ENCODE measurements at regions not wholly inside any gene's neighbourhood (a gene's known extent, or its start where the extent isn't known, plus 50 kb on each side); places are given as distances from the start of the nearest gene placed in this dataset.

GRCh38 chr6:126461045-126461444 lies 121.1 kb downstream of the CENPW start:
- Mint-ChIP-seq H3K4me1 (ENCODE audit: insufficient read depth, unreplicated experiment) (no peaks in the 10 kb centered on the region), H3K9me3 (ENCODE audit: unreplicated experiment) (no peaks in the 10 kb centered on the region), H3K4me3 (ENCODE audit: unreplicated experiment) (no peak overlapping the region), H3K36me3 (ENCODE audit: insufficient read depth, unreplicated experiment) (no peaks in the 10 kb centered on the region), H3K27ac (ENCODE audit: low read depth, unreplicated experiment) (no peak overlapping the region), H3K27me3 (ENCODE audit: insufficient read depth, unreplicated experiment) (no peaks in the 10 kb centered on the region)
- POLR2A ChIA-PET: no interaction called here
- CTCF ChIA-PET: no interaction called here
- no TSS peak for BruUV-seq (replicated peaks)
- DNase-seq (ENCODE audit: unreplicated experiment): peak; percentile 6
- intact Hi-C loops (cut with micrococcal nuclease): no loop called here
- no peak for TF ChIP-seq CTCF (IDR thresholded peaks at IDR 0.05; ENCODE audit: unreplicated experiment)

- DNase-seq (ENCODE audit: unreplicated experiment): no peak
- no TSS peak for BruUV-seq (replicated peaks)
- Mint-ChIP-seq H3K27ac (ENCODE audit: low read depth, unreplicated experiment) (no peak overlapping the region), H3K4me1 (ENCODE audit: insufficient read depth, unreplicated experiment) (no peaks in the 10 kb centered on the region), H3K4me3 (ENCODE audit: unreplicated experiment) (no peak overlapping the region), H3K9me3 (ENCODE audit: unreplicated experiment) (no peaks in the 10 kb centered on the region), H3K36me3 (ENCODE audit: insufficient read depth, unreplicated experiment) (no peaks in the 10 kb centered on the region), H3K27me3 (ENCODE audit: insufficient read depth, unreplicated experiment) (no peaks in the 10 kb centered on the region)
- no peak for TF ChIP-seq CTCF (IDR thresholded peaks at IDR 0.05; ENCODE audit: unreplicated experiment)
- ChIA-PET CTCF (no interaction called here), POLR2A (no interaction called here)
- intact Hi-C loops (cut with micrococcal nuclease): no loop called here
Measured at GRCh38 chr6:126464245-126464644, 124.3 kb downstream of the CENPW start.

GRCh38 chr6:126475449-126475848 lies 135.5 kb downstream of the CENPW start:
- no TSS peak for BruUV-seq (replicated peaks)
- no peak for DNase-seq (ENCODE audit: unreplicated experiment)
- Mint-ChIP-seq H3K27ac (ENCODE audit: low read depth, unreplicated experiment) (no peak overlapping the region), H3K9me3 (ENCODE audit: unreplicated experiment) (no peaks in the 10 kb centered on the region), H3K27me3 (ENCODE audit: insufficient read depth, unreplicated experiment) (no peaks in the 10 kb centered on the region), H3K4me1 (ENCODE audit: insufficient read depth, unreplicated experiment) (no peaks in the 10 kb centered on the region), H3K4me3 (ENCODE audit: unreplicated experiment) (no peak overlapping the region), H3K36me3 (ENCODE audit: insufficient read depth, unreplicated experiment) (no peaks in the 10 kb centered on the region)
- CTCF ChIA-PET: interaction anchor here (0.7 kb wide), 1 partner anchor 304 kb away, joined by 3 read pairs; no protein-coding TSS in a partner anchor
- no peak for TF ChIP-seq CTCF (IDR thresholded peaks at IDR 0.05; ENCODE audit: unreplicated experiment)
- POLR2A ChIA-PET: no interaction called here
- intact Hi-C loops (cut with micrococcal nuclease): no loop called here

GRCh38 chr6:126477678-126478077 lies 137.8 kb downstream of the CENPW start:
- intact Hi-C loops (cut with micrococcal nuclease): no loop called here
- H3K9me3 Mint-ChIP-seq (ENCODE audit: unreplicated experiment): no peaks in the 10 kb centered on the region
- no peak for TF ChIP-seq CTCF (IDR thresholded peaks at IDR 0.05; ENCODE audit: unreplicated experiment)
- ChIA-PET POLR2A (no interaction called here), CTCF (interaction anchor here (0.8 kb wide), 1 partner anchor 93 kb away, joined by 3 read pairs; no protein-coding TSS in a partner anchor)
- H3K4me1 Mint-ChIP-seq (ENCODE audit: insufficient read depth, unreplicated experiment): no peaks in the 10 kb centered on the region
- BruUV-seq (replicated peaks): no TSS peak
- no peak for DNase-seq (ENCODE audit: unreplicated experiment)
- no peak overlapping the region for H3K4me3 Mint-ChIP-seq (ENCODE audit: unreplicated experiment)
- H3K27ac Mint-ChIP-seq (ENCODE audit: low read depth, unreplicated experiment): no peak overlapping the region
- no peaks in the 10 kb centered on the region for H3K27me3 Mint-ChIP-seq (ENCODE audit: insufficient read depth, unreplicated experiment)
- H3K36me3 Mint-ChIP-seq (ENCODE audit: insufficient read depth, unreplicated experiment): no peaks in the 10 kb centered on the region

All from MCF 10A (cell line).